HL-60 (cell line): ENCODE measurements at regions not wholly inside any gene's neighbourhood (a gene's known extent, or its start where the extent isn't known, plus 50 kb on each side); places are given as distances from the start of the nearest gene placed in this dataset.
"Not testable (repeated sequence)": the region's sequence is repeated elsewhere in the genome, so short reads cannot be mapped to it uniquely, and the experiment has no call there.

ENCODE experiments used
- DNase-seq, 2 experiments: peaks; one replicate each; pipeline ENCODE4 v3.0.0-alpha.2; 2010 to 2020; ENCODE audit warnings: low read depth in 1 of 2, low spot score in 1 of 2
- H3K27ac ChIP-seq: fragments of 250-450 bp; sonication (Bioruptor Pico); replicated peaks from 2 replicates; pipeline ENCODE4 v1.5.1; 2020; ENCODE audit warnings: mild to moderate bottlenecking, moderate library complexity
- H3K27me3 ChIP-seq: fragments of 250-450 bp; sonication (Bioruptor Pico); 2 replicates; pipeline ENCODE4 v1.5.1; 2021; ENCODE audit warnings: mild to moderate bottlenecking, moderate library complexity; ENCODE audit not compliant: insufficient read depth, poor library complexity, severe bottlenecking
- H3K4me3 ChIP-seq: replicated peaks from 2 replicates; pipeline ENCODE4 v1.5.1; 2011; ENCODE audit warnings: mild to moderate bottlenecking, control low read depth, low read length; ENCODE audit not compliant: insufficient read depth
- CTCF ChIP-seq: IDR thresholded peaks from one replicate; pipeline ENCODE4 v1.5.1; 2011; ENCODE audit warnings: low read length, control low read depth, inconsistent platforms; ENCODE audit not compliant: insufficient read depth
- GABPA ChIP-seq: IDR thresholded peaks from 2 replicates; pipeline ENCODE4 v1.6.1; 2012; ENCODE audit warnings: low read depth
- POLR2AphosphoS5 ChIP-seq: IDR thresholded peaks from 2 replicates; pipeline ENCODE4 v1.6.1; 2012; ENCODE audit warnings: low read depth
- SPI1 ChIP-seq: IDR thresholded peaks from 2 replicates; pipeline ENCODE4 v1.6.1; 2012; ENCODE audit warnings: low read depth, mild to moderate bottlenecking, borderline replicate concordance
- TF ChIP-seq, protein P1 (sequence below): IDR thresholded peaks from 2 replicates; pipeline ENCODE4 v1.6.1; 2012; ENCODE audit warnings: low read depth; ENCODE audit not compliant: insufficient replicate concordance

- Histone ChIP-seq H3K27ac (no peak overlapping the region), H3K27me3 (no peaks in the 10 kb centered on the region), H3K4me3 (no peak overlapping the region)
- DNase-seq = no peak
- TF ChIP-seq CTCF = no peak
- TF ChIP-seq, protein P1, sequence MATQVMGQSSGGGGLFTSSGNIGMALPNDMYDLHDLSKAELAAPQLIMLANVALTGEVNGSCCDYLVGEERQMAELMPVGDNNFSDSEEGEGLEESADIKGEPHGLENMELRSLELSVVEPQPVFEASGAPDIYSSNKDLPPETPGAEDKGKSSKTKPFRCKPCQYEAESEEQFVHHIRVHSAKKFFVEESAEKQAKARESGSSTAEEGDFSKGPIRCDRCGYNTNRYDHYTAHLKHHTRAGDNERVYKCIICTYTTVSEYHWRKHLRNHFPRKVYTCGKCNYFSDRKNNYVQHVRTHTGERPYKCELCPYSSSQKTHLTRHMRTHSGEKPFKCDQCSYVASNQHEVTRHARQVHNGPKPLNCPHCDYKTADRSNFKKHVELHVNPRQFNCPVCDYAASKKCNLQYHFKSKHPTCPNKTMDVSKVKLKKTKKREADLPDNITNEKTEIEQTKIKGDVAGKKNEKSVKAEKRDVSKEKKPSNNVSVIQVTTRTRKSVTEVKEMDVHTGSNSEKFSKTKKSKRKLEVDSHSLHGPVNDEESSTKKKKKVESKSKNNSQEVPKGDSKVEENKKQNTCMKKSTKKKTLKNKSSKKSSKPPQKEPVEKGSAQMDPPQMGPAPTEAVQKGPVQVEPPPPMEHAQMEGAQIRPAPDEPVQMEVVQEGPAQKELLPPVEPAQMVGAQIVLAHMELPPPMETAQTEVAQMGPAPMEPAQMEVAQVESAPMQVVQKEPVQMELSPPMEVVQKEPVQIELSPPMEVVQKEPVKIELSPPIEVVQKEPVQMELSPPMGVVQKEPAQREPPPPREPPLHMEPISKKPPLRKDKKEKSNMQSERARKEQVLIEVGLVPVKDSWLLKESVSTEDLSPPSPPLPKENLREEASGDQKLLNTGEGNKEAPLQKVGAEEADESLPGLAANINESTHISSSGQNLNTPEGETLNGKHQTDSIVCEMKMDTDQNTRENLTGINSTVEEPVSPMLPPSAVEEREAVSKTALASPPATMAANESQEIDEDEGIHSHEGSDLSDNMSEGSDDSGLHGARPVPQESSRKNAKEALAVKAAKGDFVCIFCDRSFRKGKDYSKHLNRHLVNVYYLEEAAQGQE = no peak
- TF ChIP-seq POLR2AphosphoS5 = no peak
- TF ChIP-seq SPI1 = no peak
Measured at GRCh38 chr11:33437529-33437928, 180.3 kb downstream of the HIPK3 start.

DNA sequence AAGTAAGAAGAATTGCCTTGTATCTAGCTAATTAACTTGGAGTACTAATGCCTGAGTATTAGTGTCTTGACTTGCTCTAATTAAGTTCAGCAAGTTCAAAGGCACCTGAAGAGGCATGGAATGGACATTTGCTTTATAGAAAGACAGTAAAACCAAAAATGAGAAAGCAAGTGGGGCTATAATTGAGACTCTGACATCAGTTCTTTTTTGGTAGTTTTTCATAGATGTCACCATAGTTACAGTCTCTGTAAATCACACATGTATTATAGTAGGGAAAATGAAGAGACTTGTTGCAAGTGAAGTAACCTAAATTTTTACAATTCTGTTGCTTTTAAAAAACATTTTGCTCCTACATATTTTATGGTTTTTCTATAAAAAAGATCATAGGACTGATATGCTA lies 178.0 kb downstream of the HIPK3 start:
- no peak for DNase-seq
- Histone ChIP-seq H3K4me3 (no peak overlapping the region), H3K27ac (no peak overlapping the region), H3K27me3 (no peaks in the 10 kb centered on the region)
- no peak for TF ChIP-seq SPI1
- no peak for TF ChIP-seq GABPA
- no peak for TF ChIP-seq POLR2AphosphoS5
- no peak for TF ChIP-seq CTCF
- TF ChIP-seq, protein P1 = no peak

GRCh38 chr11:33434294-33434693 lies 177.1 kb downstream of the HIPK3 start:
- Histone ChIP-seq H3K4me3 (no peak overlapping the region), H3K27ac (no peak overlapping the region), H3K27me3 (no peaks in the 10 kb centered on the region)
- TF ChIP-seq POLR2AphosphoS5 (no peak), GABPA (no peak), CTCF (no peak), SPI1 (no peak)
- TF ChIP-seq, protein P1 = no peak
- DNase-seq = no peak

DNA sequence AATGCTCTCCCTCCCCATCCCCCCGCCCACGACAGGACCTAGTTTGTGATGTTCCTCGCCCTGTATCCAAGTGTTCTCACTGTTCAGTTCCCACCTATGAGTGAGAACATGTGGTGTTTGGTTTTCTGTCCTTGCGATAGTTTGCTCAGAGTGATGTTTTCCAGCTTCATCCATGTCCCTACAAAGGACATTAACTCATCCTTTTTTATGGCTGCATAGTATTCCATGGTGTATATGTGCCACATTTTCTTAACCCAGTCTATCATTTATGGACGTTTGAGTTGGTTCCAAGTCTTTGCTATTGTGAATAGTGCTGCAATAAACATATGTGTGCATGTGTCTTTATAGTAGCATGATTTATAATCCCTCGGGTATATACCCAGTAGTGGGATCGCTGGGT lies 171.3 kb downstream of the HIPK3 start:
- H3K4me3 ChIP-seq, H3K27me3 ChIP-seq, DNase-seq, H3K27ac ChIP-seq: not testable (repeated sequence)
